KMS-11 (cell line): ENCODE measurements at regions not wholly inside any gene's neighbourhood (a gene's known extent, or its start where the extent isn't known, plus 50 kb on each side); places are given as distances from the start of the nearest gene placed in this dataset.

Experiments
- H2AFZ ChIP-seq: fragments of 200-600 bp; sonication (generic); 2 replicates; pipeline ENCODE4 v1.6.1; 2016; ENCODE audit warnings: antibody characterized with exemption, mixed run types, low read depth
- H3K27ac ChIP-seq: fragments of 200-600 bp; sonication (generic); 2 replicates; pipeline ENCODE4 v1.6.1; 2016; ENCODE audit warnings: mild to moderate bottlenecking, mixed run types
- H3K27me3 ChIP-seq: fragments of 200-600 bp; sonication (generic); 2 replicates; pipeline ENCODE4 v1.6.1; 2017; ENCODE audit warnings: mild to moderate bottlenecking, low read depth, mixed run types, moderate library complexity; ENCODE audit not compliant: insufficient read depth
- H3K36me3 ChIP-seq: fragments of 200-600 bp; sonication (generic); 2 replicates; pipeline ENCODE4 v1.6.1; 2017; ENCODE audit warnings: mild to moderate bottlenecking, mixed run types; ENCODE audit not compliant: insufficient read depth
- H3K4me1 ChIP-seq: fragments of 200-600 bp; sonication (generic); 2 replicates; pipeline ENCODE4 v1.6.1; 2016; ENCODE audit warnings: mild to moderate bottlenecking, low read depth, mixed run types; ENCODE audit not compliant: poor library complexity, severe bottlenecking
- H3K4me2 ChIP-seq: fragments of 200-600 bp; sonication (generic); 2 replicates; pipeline ENCODE4 v1.7.0; 2016; ENCODE audit warnings: mild to moderate bottlenecking, mixed run types
- H3K4me3 ChIP-seq: fragments of 200-600 bp; sonication (generic); IDR thresholded peaks from 2 replicates; pipeline ENCODE4 v1.6.1; 2017; ENCODE audit warnings: low read depth, low read length, mixed read lengths; ENCODE audit not compliant: insufficient read depth
- H3K79me2 ChIP-seq: fragments of 200-600 bp; sonication (generic); 2 replicates; pipeline ENCODE4 v1.6.1; 2016; ENCODE audit warnings: low read depth, mixed run types; ENCODE audit not compliant: insufficient read depth
- H3K9ac ChIP-seq: fragments of 200-600 bp; sonication (generic); 2 replicates; pipeline ENCODE4 v1.6.1; 2016; ENCODE audit warnings: mild to moderate bottlenecking, mixed run types
- H4K20me1 ChIP-seq: fragments of 200-600 bp; sonication (generic); 2 replicates; pipeline ENCODE4 v1.6.1; 2016; ENCODE audit warnings: mild to moderate bottlenecking, mixed run types; ENCODE audit not compliant: insufficient read depth
- TF ChIP-seq, protein P1 (sequence below): fragments of 200-600 bp; sonication (generic); conservative IDR thresholded peaks from 2 replicates; pipeline ENCODE4 v1.6.1; 2017; ENCODE audit warnings: low read depth, mild to moderate bottlenecking, antibody characterized with exemption, low read length, moderate library complexity, mixed read lengths

DNA sequence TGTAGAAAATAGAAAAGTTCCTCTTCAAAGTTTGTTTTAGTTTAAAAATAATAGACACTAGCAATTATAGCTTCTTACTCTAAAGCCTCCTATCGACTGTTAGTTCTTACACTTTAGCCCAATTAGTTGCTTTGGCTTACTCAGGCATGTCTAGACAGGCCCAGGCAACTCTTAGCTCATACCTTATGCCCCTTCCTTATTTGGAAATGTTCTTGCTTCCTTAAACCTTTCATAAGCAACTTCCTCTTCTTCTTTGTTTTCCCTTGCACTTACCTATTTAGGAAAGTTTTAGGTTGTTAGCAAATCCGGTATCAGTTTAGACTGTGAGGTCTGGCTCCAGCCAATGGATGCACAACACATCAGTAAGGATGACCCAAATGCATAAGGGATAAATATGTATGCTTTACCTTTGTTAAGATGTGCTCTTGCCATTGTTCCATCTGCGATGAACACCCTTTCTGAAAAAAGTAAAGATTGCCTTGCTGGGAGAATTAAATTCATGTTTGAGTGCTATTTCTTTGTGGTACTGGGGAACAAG is 1277.5 kb upstream of the CNTN5 start:
- TF ChIP-seq, protein P1, sequence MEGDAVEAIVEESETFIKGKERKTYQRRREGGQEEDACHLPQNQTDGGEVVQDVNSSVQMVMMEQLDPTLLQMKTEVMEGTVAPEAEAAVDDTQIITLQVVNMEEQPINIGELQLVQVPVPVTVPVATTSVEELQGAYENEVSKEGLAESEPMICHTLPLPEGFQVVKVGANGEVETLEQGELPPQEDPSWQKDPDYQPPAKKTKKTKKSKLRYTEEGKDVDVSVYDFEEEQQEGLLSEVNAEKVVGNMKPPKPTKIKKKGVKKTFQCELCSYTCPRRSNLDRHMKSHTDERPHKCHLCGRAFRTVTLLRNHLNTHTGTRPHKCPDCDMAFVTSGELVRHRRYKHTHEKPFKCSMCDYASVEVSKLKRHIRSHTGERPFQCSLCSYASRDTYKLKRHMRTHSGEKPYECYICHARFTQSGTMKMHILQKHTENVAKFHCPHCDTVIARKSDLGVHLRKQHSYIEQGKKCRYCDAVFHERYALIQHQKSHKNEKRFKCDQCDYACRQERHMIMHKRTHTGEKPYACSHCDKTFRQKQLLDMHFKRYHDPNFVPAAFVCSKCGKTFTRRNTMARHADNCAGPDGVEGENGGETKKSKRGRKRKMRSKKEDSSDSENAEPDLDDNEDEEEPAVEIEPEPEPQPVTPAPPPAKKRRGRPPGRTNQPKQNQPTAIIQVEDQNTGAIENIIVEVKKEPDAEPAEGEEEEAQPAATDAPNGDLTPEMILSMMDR, result no peak
- H3K4me2 ChIP-seq, result no peak overlapping the region
- H3K4me1 ChIP-seq, result no peaks in the 10 kb centered on the region
- no peak overlapping the region for H3K4me3 ChIP-seq
- no peak overlapping the region for H3K27ac ChIP-seq
- H4K20me1 ChIP-seq, result no peaks in the 10 kb centered on the region
- no peak overlapping the region for H2AFZ ChIP-seq
- H3K36me3 ChIP-seq, result no peaks in the 10 kb centered on the region
- H3K9ac ChIP-seq, result no peak overlapping the region
- no peaks in the 10 kb centered on the region for H3K79me2 ChIP-seq
- no peaks in the 10 kb centered on the region for H3K27me3 ChIP-seq

DNA sequence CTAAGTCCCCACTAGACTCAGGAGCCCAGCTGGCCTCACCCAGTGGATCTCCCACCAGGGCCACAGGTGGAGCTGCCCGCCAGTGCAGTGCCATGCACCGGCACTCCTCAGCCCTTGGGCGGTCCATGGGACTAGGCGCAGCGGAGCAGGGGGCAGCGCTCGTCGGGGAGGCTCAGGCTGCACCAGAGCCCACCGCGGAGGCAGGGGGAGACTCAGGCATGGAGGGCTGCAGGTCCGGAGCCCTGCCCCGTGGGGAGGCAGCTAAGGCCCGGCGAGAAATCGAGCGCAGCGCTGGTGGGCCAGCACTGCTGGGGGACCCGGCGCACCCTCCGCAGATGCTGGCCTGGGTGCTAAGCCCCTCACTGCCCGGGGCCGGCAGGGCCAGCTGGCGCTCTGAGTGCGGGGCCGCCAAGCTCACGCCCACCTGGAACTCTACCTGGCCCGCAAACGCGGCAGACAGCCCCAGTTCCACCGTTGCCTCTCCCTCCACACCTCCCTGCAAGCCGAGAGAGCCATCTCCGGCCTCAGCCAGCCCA is 1275.2 kb upstream of the CNTN5 start:
- Histone ChIP-seq H3K4me1 (no peaks in the 10 kb centered on the region), H3K79me2 (no peaks in the 10 kb centered on the region), H3K4me2 (no peak overlapping the region), H3K36me3 (no peaks in the 10 kb centered on the region), H4K20me1 (no peaks in the 10 kb centered on the region), H3K27me3 (no peaks in the 10 kb centered on the region), H3K4me3 (no peak overlapping the region), H2AFZ (no peak overlapping the region), H3K9ac (no peak overlapping the region), H3K27ac (no peak overlapping the region)
- TF ChIP-seq, protein P1, result no peak

DNA sequence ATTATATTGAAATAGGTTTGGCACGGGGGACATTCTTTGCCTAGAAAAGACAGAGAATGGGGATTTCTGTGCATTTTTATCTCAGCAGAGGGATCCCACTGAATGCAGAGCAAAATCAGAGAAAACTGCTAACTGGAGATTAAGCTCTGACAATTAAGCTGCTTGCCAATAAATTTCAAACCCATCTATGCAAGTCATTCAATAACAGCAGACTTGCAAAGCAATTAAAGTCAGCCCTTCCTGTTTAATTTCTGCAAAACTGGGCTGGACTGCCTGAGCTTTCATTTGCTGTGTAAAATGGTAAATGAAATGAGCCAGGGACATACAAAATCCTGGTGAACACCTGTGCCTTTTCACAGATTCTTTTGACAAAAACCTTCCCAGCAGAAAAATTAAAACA is 1273.9 kb upstream of the CNTN5 start:
- Histone ChIP-seq H3K36me3 (no peaks in the 10 kb centered on the region), H3K27me3 (no peaks in the 10 kb centered on the region), H2AFZ (no peak overlapping the region), H3K9ac (no peak overlapping the region), H3K4me2 (no peak overlapping the region), H3K79me2 (no peaks in the 10 kb centered on the region), H3K4me1 (no peaks in the 10 kb centered on the region), H3K27ac (no peak overlapping the region), H4K20me1 (no peaks in the 10 kb centered on the region), H3K4me3 (no peak overlapping the region)
- TF ChIP-seq, protein P1, result no peak

DNA sequence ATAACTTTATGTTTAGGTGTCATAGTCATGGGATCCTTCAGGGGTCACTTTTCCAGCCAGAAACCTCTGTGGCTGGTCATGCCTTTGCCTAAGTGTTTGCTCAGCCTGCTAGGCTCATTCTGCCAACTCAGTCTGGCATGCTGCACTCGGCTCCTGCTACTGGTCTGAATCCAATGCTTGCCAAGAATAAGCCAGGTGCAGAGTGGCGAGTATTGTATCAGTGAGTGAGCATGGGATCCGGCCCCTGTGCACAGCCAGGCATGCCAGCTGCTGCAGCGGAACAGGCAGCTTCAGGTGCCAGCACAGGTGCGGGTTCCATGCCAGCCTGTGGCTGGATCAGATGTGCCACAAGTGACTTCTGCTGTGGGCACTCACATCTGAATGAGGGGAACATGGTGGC is 1269.3 kb upstream of the CNTN5 start:
- H3K9ac ChIP-seq, result no peak overlapping the region
- H3K4me1 ChIP-seq, result no peaks in the 10 kb centered on the region
- TF ChIP-seq, protein P1, result no peak
- no peaks in the 10 kb centered on the region for H3K36me3 ChIP-seq
- no peak overlapping the region for H2AFZ ChIP-seq
- no peaks in the 10 kb centered on the region for H3K27me3 ChIP-seq
- no peaks in the 10 kb centered on the region for H4K20me1 ChIP-seq
- H3K79me2 ChIP-seq, result no peaks in the 10 kb centered on the region
- no peak overlapping the region for H3K4me2 ChIP-seq
- H3K4me3 ChIP-seq, result no peak overlapping the region
- no peak overlapping the region for H3K27ac ChIP-seq
